Activated CD4-positive, alpha-beta memory T cell treated with anti-CD3 and anti-CD28 coated beads for 36 hours (primary cell): ENCODE measurements at regions not wholly inside any gene's neighbourhood (a gene's known extent, or its start where the extent isn't known, plus 50 kb on each side); places are given as distances from the start of the nearest gene placed in this dataset.

Source experiments
- CTCF ChIA-PET: fragments of 350-600 bp; sonication (Branson Sonifier 250); formaldehyde crosslinking; loops from one replicate; lab custom pipeline; 2021; ENCODE audit warnings: antibody characterized with exemption, inconsistent platforms; lab: Charles Lee
- POLR2A ChIA-PET: fragments of 350-600 bp; sonication (Branson Sonifier 250); formaldehyde crosslinking; loops from one replicate; lab custom pipeline; 2021; ENCODE audit warnings: antibody characterized with exemption; lab: Charles Lee
- DNase-seq: peaks from one replicate; pipeline ENCODE4 v3.0.0-alpha.2; 2020
- H3K27ac Mint-ChIP-seq: one replicate; pipeline ENCODE4 v1.8.0; 2021; ENCODE audit warnings: mixed read lengths
- H3K27me3 Mint-ChIP-seq: one replicate; pipeline ENCODE4 v1.8.0; 2021; ENCODE audit warnings: mixed read lengths
- H3K36me3 Mint-ChIP-seq: one replicate; pipeline ENCODE4 v1.8.0; 2021; ENCODE audit warnings: mixed read lengths
- H3K4me1 Mint-ChIP-seq: one replicate; pipeline ENCODE4 v1.8.0; 2021; ENCODE audit warnings: low read depth, mixed read lengths
- H3K4me3 Mint-ChIP-seq: one replicate; pipeline ENCODE4 v1.8.0; 2021; ENCODE audit warnings: mild to moderate bottlenecking, mixed read lengths
- H3K9me3 Mint-ChIP-seq: one replicate; pipeline ENCODE4 v1.8.0; 2021; ENCODE audit warnings: mixed read lengths
- intact Hi-C: fragments of 100-400 bp; cut with micrococcal nuclease; formaldehyde crosslinking; loops from one replicate; pipeline ENCODE4 v1.15.1; 2023

GRCh38 chr3:6585360-6585759, 275.6 kb upstream of the GRM7 start:
- H3K27ac Mint-ChIP-seq, result no peak overlapping the region
- no peaks in the 10 kb centered on the region for H3K4me1 Mint-ChIP-seq
- ChIA-PET CTCF (no interaction called here), POLR2A (no interaction called here)
- intact Hi-C loops, result no loop called here
- DNase-seq, result no peak
- peaks cover 20% of the 10 kb centered on the region for H3K9me3 Mint-ChIP-seq
- no peaks in the 10 kb centered on the region for H3K36me3 Mint-ChIP-seq
- H3K4me3 Mint-ChIP-seq, result no peak overlapping the region
- no peaks in the 10 kb centered on the region for H3K27me3 Mint-ChIP-seq

GRCh38 chr3:6600237-6600636, 260.7 kb upstream of the GRM7 start:
- no peak overlapping the region for H3K27ac Mint-ChIP-seq
- DNase-seq, result no peak
- peaks cover 13% of the 10 kb centered on the region for H3K9me3 Mint-ChIP-seq
- no peak overlapping the region for H3K4me3 Mint-ChIP-seq
- H3K27me3 Mint-ChIP-seq, result no peaks in the 10 kb centered on the region
- H3K36me3 Mint-ChIP-seq, result no peaks in the 10 kb centered on the region
- intact Hi-C loops, result no loop called here
- H3K4me1 Mint-ChIP-seq, result no peaks in the 10 kb centered on the region
- ChIA-PET CTCF (no interaction called here), POLR2A (no interaction called here)

GRCh38 chr3:6601374-6601773, 259.5 kb upstream of the GRM7 start:
- no peak overlapping the region for H3K4me3 Mint-ChIP-seq
- DNase-seq, result no peak
- no peaks in the 10 kb centered on the region for H3K36me3 Mint-ChIP-seq
- intact Hi-C loops, result no loop called here
- H3K27ac Mint-ChIP-seq, result no peak overlapping the region
- no peaks in the 10 kb centered on the region for H3K27me3 Mint-ChIP-seq
- H3K4me1 Mint-ChIP-seq, result no peaks in the 10 kb centered on the region
- CTCF ChIA-PET, result no interaction called here
- POLR2A ChIA-PET, result no interaction called here
- peaks cover 9% of the 10 kb centered on the region for H3K9me3 Mint-ChIP-seq

- ChIA-PET CTCF (no interaction called here), POLR2A (no interaction called here)
Observed at GRCh38 chr3:6602329-6602728, 258.6 kb upstream of the GRM7 start.

DNA sequence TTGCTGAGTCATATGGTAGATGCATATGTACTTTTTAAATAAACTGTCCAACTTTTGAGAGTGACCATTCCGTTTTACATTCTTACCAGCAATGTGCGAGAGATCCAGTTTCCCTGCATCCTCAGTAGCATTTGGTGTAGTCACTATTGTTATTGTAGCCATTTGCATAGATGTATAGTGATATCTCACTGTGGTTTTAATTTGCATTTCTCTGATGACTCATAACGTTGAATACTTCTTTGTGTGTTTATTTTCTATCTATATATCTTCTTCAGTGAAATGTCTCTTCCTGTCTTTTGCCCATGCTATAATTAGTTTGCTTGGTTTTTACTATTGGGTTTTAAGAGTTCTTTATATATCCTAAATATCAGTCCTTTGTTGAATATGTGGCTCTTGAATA, 255.7 kb upstream of the GRM7 start:
- Mint-ChIP-seq H3K4me1 (no peaks in the 10 kb centered on the region), H3K4me3 (no peak overlapping the region), H3K27me3 (no peaks in the 10 kb centered on the region), H3K27ac (no peak overlapping the region), H3K9me3 (peaks cover 14% of the 10 kb centered on the region), H3K36me3 (no peaks in the 10 kb centered on the region)
- ChIA-PET POLR2A (no interaction called here), CTCF (no interaction called here)
- no peak for DNase-seq
- intact Hi-C loops, result no loop called here

More at GRCh38 chr3:6602329-6602728, 258.6 kb upstream of the GRM7 start:
- Mint-ChIP-seq H3K4me1 (no peaks in the 10 kb centered on the region), H3K27me3 (no peaks in the 10 kb centered on the region), H3K9me3 (peaks cover 7% of the 10 kb centered on the region), H3K36me3 (no peaks in the 10 kb centered on the region), H3K4me3 (no peak overlapping the region), H3K27ac (no peak overlapping the region)
- no peak for DNase-seq
- intact Hi-C loops, result no loop called here

- POLR2A ChIA-PET, result no interaction called here
- DNase-seq, result no peak
- intact Hi-C loops, result no loop called here
Observed at GRCh38 chr3:6608843-6609242, 252.1 kb upstream of the GRM7 start.

GRCh38 chr3:6612034-6612616, 248.8 kb upstream of the GRM7 start:
- H3K27ac Mint-ChIP-seq, result no peak overlapping the region
- ChIA-PET POLR2A (no interaction called here), CTCF (no interaction called here)
- H3K4me1 Mint-ChIP-seq, result no peaks in the 10 kb centered on the region
- no peaks in the 10 kb centered on the region for H3K36me3 Mint-ChIP-seq
- DNase-seq, result no peak
- intact Hi-C loops, result no loop called here
- no peaks in the 10 kb centered on the region for H3K27me3 Mint-ChIP-seq
- no peak overlapping the region for H3K4me3 Mint-ChIP-seq
- peaks cover 14% of the 10 kb centered on the region for H3K9me3 Mint-ChIP-seq

More at GRCh38 chr3:6608843-6609242, 252.1 kb upstream of the GRM7 start:
- Mint-ChIP-seq H3K27me3 (no peaks in the 10 kb centered on the region), H3K27ac (no peak overlapping the region), H3K36me3 (no peaks in the 10 kb centered on the region), H3K4me3 (no peak overlapping the region), H3K9me3 (peaks cover 13% of the 10 kb centered on the region), H3K4me1 (no peaks in the 10 kb centered on the region)
- CTCF ChIA-PET, result no interaction called here

DNA sequence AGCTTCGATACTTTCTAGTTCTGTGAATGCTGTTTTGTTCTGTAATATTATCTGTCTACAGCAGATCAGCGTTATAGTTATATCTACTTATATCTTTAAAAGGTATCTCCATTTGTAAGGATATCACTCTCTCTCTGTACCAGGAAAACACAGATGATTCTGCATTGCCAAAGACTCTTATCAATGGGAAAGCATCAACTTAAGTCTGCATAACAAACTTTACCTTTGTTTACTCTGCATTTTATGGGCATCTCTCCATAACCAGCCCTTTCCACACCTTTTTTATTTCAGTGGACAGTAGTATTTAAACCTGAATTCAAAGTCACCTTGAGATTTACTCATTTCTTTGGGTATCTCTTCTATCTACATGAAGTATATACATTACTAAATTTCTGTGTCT, 238.7 kb upstream of the GRM7 start:
- Mint-ChIP-seq H3K27ac (no peak overlapping the region), H3K27me3 (no peaks in the 10 kb centered on the region), H3K9me3 (no peaks in the 10 kb centered on the region), H3K4me1 (no peaks in the 10 kb centered on the region), H3K36me3 (no peaks in the 10 kb centered on the region), H3K4me3 (no peak overlapping the region)
- CTCF ChIA-PET, result no interaction called here
- intact Hi-C loops, result no loop called here
- DNase-seq, result no peak
- POLR2A ChIA-PET, result no interaction called here

- intact Hi-C loops, result no loop called here
Observed at GRCh38 chr3:6622712-6623111, 238.2 kb upstream of the GRM7 start.

DNA sequence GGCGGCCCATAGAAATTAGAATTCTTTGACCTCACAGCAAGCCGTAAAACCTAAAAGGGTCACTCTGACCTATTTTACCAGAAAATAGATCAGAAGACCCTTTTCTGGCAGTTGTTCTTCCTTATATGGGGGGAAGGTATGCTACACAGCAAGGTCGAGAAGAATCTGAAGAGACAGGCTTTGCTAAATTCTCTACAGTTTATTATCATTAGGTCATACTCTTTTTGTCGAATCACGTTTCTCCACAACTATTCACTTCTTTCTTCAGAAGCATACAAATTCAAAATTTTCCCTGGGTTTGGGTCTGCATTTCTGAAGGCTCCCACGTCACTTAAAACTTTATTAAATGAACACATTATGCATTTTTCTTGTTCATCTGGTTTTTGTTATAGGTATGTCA, 229.5 kb upstream of the GRM7 start:
- no peak for DNase-seq
- intact Hi-C loops, result no loop called here
- Mint-ChIP-seq H3K36me3 (no peaks in the 10 kb centered on the region), H3K27ac (no peak overlapping the region), H3K9me3 (no peaks in the 10 kb centered on the region), H3K27me3 (no peaks in the 10 kb centered on the region), H3K4me1 (no peaks in the 10 kb centered on the region), H3K4me3 (no peak overlapping the region)
- POLR2A ChIA-PET, result no interaction called here
- CTCF ChIA-PET, result no interaction called here

More at GRCh38 chr3:6622712-6623111, 238.2 kb upstream of the GRM7 start:
- POLR2A ChIA-PET, result no interaction called here
- Mint-ChIP-seq H3K9me3 (no peaks in the 10 kb centered on the region), H3K27me3 (no peaks in the 10 kb centered on the region), H3K27ac (no peak overlapping the region), H3K36me3 (no peaks in the 10 kb centered on the region), H3K4me3 (no peak overlapping the region), H3K4me1 (no peaks in the 10 kb centered on the region)
- DNase-seq, result no peak
- CTCF ChIA-PET, result no interaction called here

DNA sequence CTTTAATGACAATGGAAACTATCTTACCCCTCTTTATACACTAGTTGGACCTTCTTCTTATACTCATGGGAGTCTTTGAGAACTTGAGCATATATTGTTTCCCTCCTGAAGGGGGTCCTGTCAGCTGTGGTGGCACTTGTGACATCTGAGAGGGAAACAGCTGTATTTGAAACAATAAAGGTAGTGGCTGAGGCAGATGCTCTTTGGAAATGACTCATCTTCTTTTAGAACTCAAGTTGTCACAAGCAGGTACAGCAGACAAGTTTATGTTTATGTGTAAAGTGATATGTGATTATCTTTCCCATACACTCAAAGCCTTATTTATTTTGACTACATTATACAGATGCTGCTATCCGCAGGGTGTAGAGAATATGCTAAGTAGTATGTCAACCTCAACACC, 220.0 kb upstream of the GRM7 start:
- Mint-ChIP-seq H3K36me3 (no peaks in the 10 kb centered on the region), H3K27me3 (no peaks in the 10 kb centered on the region), H3K27ac (no peak overlapping the region), H3K4me1 (no peaks in the 10 kb centered on the region), H3K9me3 (peaks cover 20% of the 10 kb centered on the region), H3K4me3 (no peak overlapping the region)
- ChIA-PET CTCF (no interaction called here), POLR2A (no interaction called here)
- DNase-seq, result no peak
- intact Hi-C loops, result no loop called here

DNA sequence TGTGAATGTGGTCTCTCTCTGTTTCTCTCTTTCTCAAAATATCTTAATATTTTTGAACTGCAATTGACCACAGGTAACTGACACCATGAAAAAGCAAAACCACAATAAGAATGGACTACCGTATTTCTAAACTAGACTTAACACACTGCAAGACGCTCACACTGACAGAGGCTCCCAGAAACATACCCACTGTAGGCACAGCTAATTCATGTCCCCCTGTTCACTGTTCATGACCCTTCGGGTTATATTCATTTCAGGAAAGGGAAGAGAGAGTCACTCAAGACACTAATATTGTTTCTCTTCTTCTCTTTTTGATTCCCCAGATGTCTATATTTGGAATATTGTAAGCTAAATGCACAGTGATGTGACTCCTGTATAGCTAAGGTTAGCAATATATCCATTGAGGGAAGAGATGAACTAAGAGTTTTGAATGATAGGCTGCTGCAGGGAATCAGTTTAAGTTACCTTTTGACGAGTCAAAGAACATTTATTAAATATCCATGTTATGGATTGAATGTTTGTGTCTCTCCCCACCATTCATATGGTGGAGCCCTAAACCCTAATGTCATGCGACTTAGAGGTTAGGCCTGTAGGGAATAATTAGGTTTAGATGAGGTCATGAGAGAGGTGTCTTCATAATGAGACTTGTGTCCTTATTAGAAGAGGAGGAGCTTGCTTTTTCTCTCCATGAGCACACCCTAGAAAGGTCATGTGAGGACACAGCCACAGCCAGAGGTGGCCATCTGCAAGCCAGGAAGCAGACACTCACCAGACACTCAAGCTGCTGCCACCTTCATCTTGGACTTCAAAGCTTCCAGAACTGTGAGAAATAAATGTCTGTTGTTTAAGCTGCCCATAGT, 216.6 kb upstream of the GRM7 start:
- intact Hi-C loops, result no loop called here
- Mint-ChIP-seq H3K9me3 (peaks cover 6% of the 10 kb centered on the region), H3K36me3 (no peaks in the 10 kb centered on the region), H3K4me1 (no peaks in the 10 kb centered on the region), H3K4me3 (no peak overlapping the region), H3K27me3 (no peaks in the 10 kb centered on the region), H3K27ac (no peak overlapping the region)
- ChIA-PET POLR2A (no interaction called here), CTCF (no interaction called here)
- DNase-seq, result no peak

DNA sequence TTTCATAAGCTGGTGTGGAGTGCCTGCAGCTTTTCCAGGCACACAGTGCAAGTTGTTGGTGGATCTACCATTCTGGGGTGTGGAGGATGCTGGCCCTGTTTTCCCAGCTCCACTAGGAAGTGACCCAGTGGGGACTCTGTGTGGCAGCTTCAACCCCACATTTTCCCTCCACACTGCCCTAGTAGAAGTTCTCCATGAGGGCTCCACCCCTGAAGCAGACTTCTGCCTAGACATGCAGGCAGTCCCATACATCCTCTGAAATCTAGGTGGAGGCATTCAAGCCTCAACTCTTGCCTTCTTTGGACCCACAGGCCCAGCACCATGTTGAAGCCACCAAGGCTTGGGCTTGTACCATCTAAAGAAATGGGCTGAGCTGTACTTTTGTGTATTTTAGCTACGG, 206.2 kb upstream of the GRM7 start:
- POLR2A ChIA-PET, result no interaction called here

More for the DNA sequence above, 206.2 kb upstream of the GRM7 start:
- Mint-ChIP-seq H3K27me3 (no peaks in the 10 kb centered on the region), H3K36me3 (no peaks in the 10 kb centered on the region), H3K27ac (no peak overlapping the region), H3K4me3 (no peak overlapping the region), H3K4me1 (no peaks in the 10 kb centered on the region), H3K9me3 (peaks cover 37% of the 10 kb centered on the region)
- CTCF ChIA-PET, result interaction anchor here (0.5 to 0.6 kb wide), 2 partner anchors 8 to 215 kb away, joined by 3 to 4 read pairs; no protein-coding TSS in a partner anchor
- intact Hi-C loops, result no loop called here
- no peak for DNase-seq
